H1 (cell line): ENCODE measurements at regions not wholly inside any gene's neighbourhood (a gene's known extent, or its start where the extent isn't known, plus 50 kb on each side); places are given as distances from the start of the nearest gene placed in this dataset.

ENCODE experiments used
- CTCF ChIA-PET: fragments of 300-600 bp; sonication (Branson Sonifier 250); formaldehyde crosslinking; loops from one replicate; lab custom pipeline; 2021; ENCODE audit not compliant: partially characterized antibody; lab: Charles Lee
- POLR2A ChIA-PET: fragments of 300-600 bp; sonication (Branson Sonifier 250); formaldehyde crosslinking; loops from one replicate; lab custom pipeline; 2021; ENCODE audit warnings: inconsistent platforms; ENCODE audit not compliant: partially characterized antibody; lab: Charles Lee
- DNase-seq, 2 experiments: peaks; one replicate each; pipeline versions ENCODE4 v3.0.0 to v3.0.0-alpha.2; 2010 to 2022; ENCODE audit warnings: low spot score in 2 of 2, low read depth in 1 of 2, mixed read lengths in 1 of 2
- FAIRE-seq: peaks from 2 replicates; lab custom pipeline; 2011; peaks lifted over from hg19 to GRCh38; lab: Jason Lieb, UNC
- H2AFZ ChIP-seq: 2 replicates; pipeline ENCODE4 v1.8.1; 2012; ENCODE audit warnings: low read length, inconsistent platforms
- H2AK5ac ChIP-seq: 2 replicates; pipeline ENCODE4 v1.6.1; 2013; ENCODE audit warnings: low read depth, low read length
- H2BK120ac ChIP-seq: replicated peaks from 2 replicates; pipeline ENCODE3; 2013; ENCODE audit warnings: low read depth, low read length, inconsistent platforms
- H2BK12ac ChIP-seq: 2 replicates; pipeline ENCODE4 v1.6.1; 2013; ENCODE audit warnings: low read depth, low read length
- H2BK15ac ChIP-seq: 2 replicates; pipeline ENCODE4 v1.6.1; 2013; ENCODE audit warnings: low read length
- H2BK20ac ChIP-seq: 2 replicates; pipeline ENCODE4 v1.6.1; 2013; ENCODE audit warnings: low read length
- H2BK5ac ChIP-seq: 2 replicates; pipeline ENCODE4 v1.6.1; 2013; ENCODE audit warnings: low read depth, low read length
- H3K14ac ChIP-seq: 2 replicates; pipeline ENCODE4 v1.6.1; 2013; ENCODE audit warnings: inconsistent platforms; ENCODE audit not compliant: insufficient read length
- H3K18ac ChIP-seq: 2 replicates; pipeline ENCODE4 v1.6.1; 2013; ENCODE audit warnings: low read length; ENCODE audit errors: extremely low read depth
- H3K23ac ChIP-seq: 2 replicates; pipeline ENCODE4 v1.6.1; 2013; ENCODE audit warnings: inconsistent platforms; ENCODE audit not compliant: insufficient read length
- H3K23me2 ChIP-seq: 2 replicates; pipeline ENCODE4 v1.6.1; 2013; ENCODE audit warnings: low read depth, low read length
- H3K27ac ChIP-seq: 2 replicates; pipeline ENCODE4 v1.6.1; 2011; ENCODE audit warnings: low read depth, low read length, inconsistent platforms
- H3K27me3 ChIP-seq, 4 experiments: replicated peaks in 1 of 4; 1 replicate in 1 of 4; 2 replicates in 3 of 4; pipeline versions ENCODE4 v1.6.1 to v1.8.1; 2011 to 2013; ENCODE audit warnings: low read length in 3 of 4, mild to moderate bottlenecking in 3 of 4, inconsistent platforms in 2 of 4, mixed read lengths in 2 of 4, moderate library complexity in 1 of 4; ENCODE audit not compliant: control insufficient read depth in 3 of 4, insufficient read depth in 3 of 4; ENCODE audit errors: extremely low read depth in 1 of 4
- H3K36me3 ChIP-seq, 4 experiments: 2 replicates each; pipeline versions ENCODE4 v1.6.1 to v1.8.1; 2011 to 2013; ENCODE audit warnings: mild to moderate bottlenecking in 4 of 4, low read length in 3 of 4, moderate library complexity in 2 of 4, control low read depth in 1 of 4, inconsistent platforms in 1 of 4; ENCODE audit not compliant: insufficient read depth in 4 of 4, control insufficient read depth in 2 of 4
- H3K4ac ChIP-seq: replicated peaks from 2 replicates; pipeline ENCODE3; 2013; ENCODE audit warnings: low read length, low read depth, mixed read lengths, inconsistent platforms; ENCODE audit not compliant: insufficient read length
- H3K4me1 ChIP-seq, 4 experiments: replicated peaks in 1 of 4; 1 replicate in 1 of 4; 2 replicates in 3 of 4; pipeline versions ENCODE4 v1.6.1 to v1.8.1; 2011 to 2013; ENCODE audit warnings: low read length in 3 of 4, inconsistent platforms in 2 of 4, mixed read lengths in 1 of 4; ENCODE audit not compliant: insufficient read depth in 4 of 4, control insufficient read depth in 3 of 4
- H3K4me2 ChIP-seq, 2 experiments: 2 replicates each; pipeline versions ENCODE4 v1.6.1 to v1.8.1; 2011 to 2013; ENCODE audit warnings: low read depth in 2 of 2, low read length in 2 of 2, control low read depth in 1 of 2, inconsistent platforms in 1 of 2, mild to moderate bottlenecking in 1 of 2; ENCODE audit not compliant: insufficient read depth in 1 of 2
- H3K4me3 ChIP-seq, 4 experiments: fragments of 200-600, 300-600 bp in 1 of 4; sonication (generic), shearing (Covaris generic), sonication (Bioruptor Twin) in 1 of 4; 2 replicates each; pipeline versions ENCODE4 v1.5.1 to v1.8.1; 2011 to 2016; ENCODE audit warnings: low read length in 4 of 4, low read depth in 3 of 4, control low read depth in 2 of 4, inconsistent platforms in 2 of 4, mild to moderate bottlenecking in 2 of 4, mixed read lengths in 1 of 4, moderate library complexity in 1 of 4; ENCODE audit not compliant: insufficient read depth in 2 of 4; ENCODE audit errors: extremely low read depth in 1 of 4
- H3K56ac ChIP-seq: replicated peaks from 2 replicates; pipeline ENCODE3; 2013; ENCODE audit warnings: low read depth, mild to moderate bottlenecking, mixed read lengths, low read length, inconsistent platforms; ENCODE audit not compliant: insufficient read length
- H3K79me1 ChIP-seq: 2 replicates; pipeline ENCODE4 v1.6.1; 2013; ENCODE audit warnings: low read depth, low read length, control low read depth
- H3K79me2 ChIP-seq, 2 experiments: 2 replicates each; pipeline versions ENCODE4 v1.6.1 to v1.8.1; 2012 to 2013; ENCODE audit warnings: low read length in 2 of 2, mild to moderate bottlenecking in 2 of 2, inconsistent platforms in 1 of 2; ENCODE audit not compliant: insufficient read depth in 2 of 2, control insufficient read depth in 1 of 2
- H3K9ac ChIP-seq, 4 experiments: replicated peaks in 1 of 4; 1 replicate in 1 of 4; 2 replicates in 3 of 4; pipeline versions ENCODE4 v1.6.1 to v1.8.1; 2011 to 2013; ENCODE audit warnings: low read depth in 3 of 4, low read length in 3 of 4, control low read depth in 2 of 4, mild to moderate bottlenecking in 2 of 4, moderate library complexity in 2 of 4, inconsistent platforms in 1 of 4; ENCODE audit errors: extremely low read depth in 1 of 4
- H3K9me3 ChIP-seq, 2 experiments: 2 replicates each; pipeline versions ENCODE4 v1.6.1 to v1.8.1; 2012 to 2013; ENCODE audit warnings: mild to moderate bottlenecking in 2 of 2, moderate library complexity in 2 of 2, control low read depth in 1 of 2, inconsistent platforms in 1 of 2, low read depth in 1 of 2, low read length in 1 of 2, mixed read lengths in 1 of 2; ENCODE audit not compliant: insufficient read depth in 2 of 2
- H4K20me1 ChIP-seq, 2 experiments: replicated peaks in 1 of 2; 2 replicates each; pipeline versions ENCODE3 to v1.8.1; 2011 to 2013; ENCODE audit warnings: inconsistent platforms in 2 of 2, low read length in 2 of 2, mild to moderate bottlenecking in 1 of 2; ENCODE audit not compliant: insufficient read depth in 2 of 2, control insufficient read depth in 1 of 2
- H4K5ac ChIP-seq: 2 replicates; pipeline ENCODE4 v1.6.1; 2013; ENCODE audit warnings: low read length, low read depth, mixed read lengths, inconsistent platforms; ENCODE audit not compliant: insufficient read length
- H4K8ac ChIP-seq: 2 replicates; pipeline ENCODE4 v1.8.0; 2013; ENCODE audit warnings: mild to moderate bottlenecking, moderate library complexity, low read length, inconsistent platforms; ENCODE audit not compliant: insufficient read depth; ENCODE audit errors: extremely low read depth
- H4K91ac ChIP-seq: replicated peaks from 2 replicates; pipeline ENCODE3; 2013; ENCODE audit warnings: low read length, mixed read lengths, inconsistent platforms; ENCODE audit not compliant: insufficient read length
- CHD2 ChIP-seq: IDR thresholded peaks from 2 replicates; pipeline ENCODE4 v1.6.1; 2012; ENCODE audit warnings: low read length, improper control_type of control experiment
- CTCF ChIP-seq, 3 experiments: IDR thresholded peaks; 1 replicate in 2 of 3; 2 replicates in 1 of 3; pipeline versions ENCODE4 v1.5.1 to v1.6.1; 2011; ENCODE audit warnings: low read length in 3 of 3, mild to moderate bottlenecking in 3 of 3, inconsistent platforms in 2 of 3, low read depth in 1 of 3, moderate library complexity in 1 of 3; ENCODE audit not compliant: insufficient read depth in 1 of 3; ENCODE audit errors: control extremely low read depth in 1 of 3
- EGR1 ChIP-seq: IDR thresholded peaks from 2 replicates; pipeline ENCODE4 v1.6.1; 2011; ENCODE audit warnings: low read depth, low read length, borderline replicate concordance
- FOSL1 ChIP-seq: IDR thresholded peaks from 2 replicates; pipeline ENCODE4 v1.6.1; 2011; ENCODE audit warnings: mild to moderate bottlenecking, low read depth, low read length, moderate library complexity; ENCODE audit not compliant: insufficient read depth
- GTF2F1 ChIP-seq: IDR thresholded peaks from 2 replicates; pipeline ENCODE4 v1.6.1; 2012; ENCODE audit warnings: low read depth, low read length, improper control_type of control experiment, borderline replicate concordance
- HDAC6 ChIP-seq: IDR thresholded peaks from one replicate; pipeline ENCODE4 v1.7.1; 2012; ENCODE audit warnings: low read depth, mild to moderate bottlenecking, inconsistent platforms, low read length, moderate library complexity
- KDM1A ChIP-seq: fragments of 200-600, 300-600 bp; sonication (generic); IDR thresholded peaks from 2 replicates; pipeline ENCODE4 v1.7.1; 2016; ENCODE audit warnings: mild to moderate bottlenecking, low read length, borderline replicate concordance
- KDM4A ChIP-seq: IDR thresholded peaks from one replicate; pipeline ENCODE4 v1.7.1; 2012; ENCODE audit warnings: low read depth, mild to moderate bottlenecking, moderate library complexity, low read length, inconsistent platforms; ENCODE audit not compliant: severe bottlenecking
- SUZ12 ChIP-seq: fragments of 200-600 bp; sonication (generic); IDR thresholded peaks from 2 replicates; pipeline ENCODE4 v1.6.1; 2012; ENCODE audit warnings: mild to moderate bottlenecking, inconsistent platforms, low read length, moderate library complexity, mixed read lengths
- WGBS, 2 experiments: shearing (Covaris generic) in 1 of 2; methylation state at CpG; one replicate each; pipeline versions ENCODE4 v1.1.6 to v1.1.7; 2013 to 2015; ENCODE audit warnings: low lambda C conversion rate in 2 of 2, mixed read lengths in 2 of 2, inconsistent platforms in 1 of 2, low coverage in 1 of 2, missing lambda C conversion rate in 1 of 2; ENCODE audit not compliant: insufficient replicate concordance in 2 of 2, insufficient coverage in 1 of 2, insufficient read length in 1 of 2; ENCODE audit errors: extremely low coverage in 1 of 2, missing lambda C conversion rate in 1 of 2; 5-methylcytosine and 5-hydroxymethylcytosine counted together

GRCh38 chr11:116481126-116481675, 291.6 kb downstream of the BUD13 start:
- H3K4me2 ChIP-seq = no peak overlapping the region
- no peak overlapping the region for H3K9ac ChIP-seq
- no peak overlapping the region for H2BK15ac ChIP-seq
- no peak overlapping the region for H2AFZ ChIP-seq
- no peaks in the 10 kb centered on the region for H3K27me3 ChIP-seq
- no peak overlapping the region for H2AK5ac ChIP-seq
- no peak overlapping the region for H3K23ac ChIP-seq
- no peaks in the 10 kb centered on the region for H3K79me1 ChIP-seq
- DNase-seq (no peak), FAIRE-seq (no peak)
- H2BK5ac ChIP-seq = no peak overlapping the region
- no peak overlapping the region for H2BK12ac ChIP-seq
- no peaks in the 10 kb centered on the region for H3K9me3 ChIP-seq
- no peak overlapping the region for H3K4ac ChIP-seq
- no peak overlapping the region for H4K5ac ChIP-seq
- no peak overlapping the region for H3K56ac ChIP-seq
- H3K79me2 ChIP-seq = no peaks in the 10 kb centered on the region
- no peak overlapping the region for H3K18ac ChIP-seq
- no peak overlapping the region for H2BK120ac ChIP-seq
- H4K91ac ChIP-seq = no peak overlapping the region
- no peaks in the 10 kb centered on the region; the same call in 1 of the 2 replicates for H3K23me2 ChIP-seq
- ChIA-PET CTCF (interaction anchor here (0.8 to 3.1 kb wide), 6 partner anchors 18 to 168 kb away, joined by 3 to 14 read pairs (median 4); no protein-coding TSS in a partner anchor), POLR2A (interaction anchor here (1.3 kb wide), 1 partner anchor 8 kb away, joined by 3 read pairs; no protein-coding TSS in a partner anchor)
- no peak overlapping the region for H3K14ac ChIP-seq
- no peak overlapping the region for H3K4me3 ChIP-seq
- H2BK20ac ChIP-seq = no peak overlapping the region
- no peaks in the 10 kb centered on the region for H3K36me3 ChIP-seq
- no peaks in the 10 kb centered on the region for H3K4me1 ChIP-seq
- H4K20me1 ChIP-seq = no peaks in the 10 kb centered on the region
- no peak overlapping the region for H4K8ac ChIP-seq
- TF ChIP-seq CTCF (IDR thresholded peaks at IDR 0.05; ENCODE audit: control extremely low read depth in 1 of 3, insufficient read depth in 1 of 3, low read depth in 1 of 3, low read length in 3 of 3) (no peak), KDM1A (no peak), KDM4A (no peak), GTF2F1 (no peak), EGR1 (no peak), SUZ12 (no peak), CHD2 (no peak), FOSL1 (no peak), HDAC6 (no peak)
- 89% methylated on average over 3 of the region's 3 CpGs; no CpG with 5 or more reads in 1 of the 2 experiments for WGBS, 2 experiments
- no peak overlapping the region for H3K27ac ChIP-seq
